COR-L47 (cell line): ENCODE measurements at regions not wholly inside any gene's neighbourhood (a gene's known extent, or its start where the extent isn't known, plus 50 kb on each side); places are given as distances from the start of the nearest gene placed in this dataset.

ENCODE experiments used
- DNase-seq: peaks from one replicate; lab custom pipeline; 2025; lab: John Stamatoyannopoulos, UW

DNA sequence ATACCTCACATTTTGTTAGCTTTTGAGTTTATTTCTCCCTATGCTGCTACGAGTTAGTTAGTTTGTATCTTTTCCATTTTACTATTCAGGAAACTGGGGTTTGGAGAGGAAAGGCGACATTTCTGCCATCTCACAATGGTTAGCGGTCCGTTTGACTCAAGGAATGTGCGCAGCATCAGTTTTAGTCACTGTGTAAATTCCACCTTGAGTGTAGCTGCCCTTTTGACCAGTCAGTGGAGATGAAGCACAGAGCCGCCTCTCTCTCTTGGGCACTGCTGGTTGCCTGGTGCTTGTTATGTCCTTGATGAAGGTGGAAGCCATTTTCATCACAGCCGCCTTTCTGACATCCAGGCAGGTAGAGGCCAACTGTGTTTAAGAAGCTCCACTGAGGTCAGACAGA is 185.5 kb downstream of the SCP2D1 start:
- no peak for DNase-seq

DNA sequence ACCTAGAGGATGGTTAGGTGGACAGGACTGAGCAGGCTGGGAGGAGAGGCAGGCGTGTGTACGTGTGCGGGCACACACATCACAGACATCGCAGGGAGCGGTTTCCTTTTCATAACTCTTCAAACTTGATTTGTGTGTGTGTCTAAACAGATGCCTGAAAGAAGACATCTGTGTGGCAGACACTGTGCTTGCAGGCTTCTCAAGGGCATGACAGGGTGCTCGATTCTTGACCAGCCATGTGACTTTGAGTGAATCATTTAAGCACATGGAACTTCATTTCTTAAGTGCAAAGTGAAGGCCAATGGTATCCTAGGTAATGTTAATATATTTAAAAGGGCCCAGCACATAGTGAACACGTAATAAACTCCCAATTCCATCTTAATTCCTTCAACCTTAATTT is 186.5 kb downstream of the SCP2D1 start:
- DNase-seq = no peak

DNA sequence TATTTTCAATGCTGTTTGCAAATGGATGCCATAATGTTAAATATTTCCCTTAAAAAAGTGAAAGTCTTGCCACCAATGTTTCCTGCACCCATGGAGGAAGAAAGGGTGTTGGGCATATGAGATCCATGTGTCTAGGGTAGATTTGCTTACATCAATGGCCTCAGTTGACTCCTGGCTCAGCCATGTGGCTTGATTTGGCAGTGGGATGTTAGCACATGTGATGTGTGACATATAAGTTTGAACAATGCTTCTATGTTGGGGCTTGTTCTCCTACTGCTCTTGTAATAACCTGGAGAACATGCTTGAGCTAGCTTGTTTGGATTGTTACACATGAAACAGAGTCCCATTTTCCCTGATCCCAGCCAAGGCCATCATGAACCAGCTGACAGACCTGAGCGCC is 187.6 kb downstream of the SCP2D1 start:
- DNase-seq = no peak

DNA sequence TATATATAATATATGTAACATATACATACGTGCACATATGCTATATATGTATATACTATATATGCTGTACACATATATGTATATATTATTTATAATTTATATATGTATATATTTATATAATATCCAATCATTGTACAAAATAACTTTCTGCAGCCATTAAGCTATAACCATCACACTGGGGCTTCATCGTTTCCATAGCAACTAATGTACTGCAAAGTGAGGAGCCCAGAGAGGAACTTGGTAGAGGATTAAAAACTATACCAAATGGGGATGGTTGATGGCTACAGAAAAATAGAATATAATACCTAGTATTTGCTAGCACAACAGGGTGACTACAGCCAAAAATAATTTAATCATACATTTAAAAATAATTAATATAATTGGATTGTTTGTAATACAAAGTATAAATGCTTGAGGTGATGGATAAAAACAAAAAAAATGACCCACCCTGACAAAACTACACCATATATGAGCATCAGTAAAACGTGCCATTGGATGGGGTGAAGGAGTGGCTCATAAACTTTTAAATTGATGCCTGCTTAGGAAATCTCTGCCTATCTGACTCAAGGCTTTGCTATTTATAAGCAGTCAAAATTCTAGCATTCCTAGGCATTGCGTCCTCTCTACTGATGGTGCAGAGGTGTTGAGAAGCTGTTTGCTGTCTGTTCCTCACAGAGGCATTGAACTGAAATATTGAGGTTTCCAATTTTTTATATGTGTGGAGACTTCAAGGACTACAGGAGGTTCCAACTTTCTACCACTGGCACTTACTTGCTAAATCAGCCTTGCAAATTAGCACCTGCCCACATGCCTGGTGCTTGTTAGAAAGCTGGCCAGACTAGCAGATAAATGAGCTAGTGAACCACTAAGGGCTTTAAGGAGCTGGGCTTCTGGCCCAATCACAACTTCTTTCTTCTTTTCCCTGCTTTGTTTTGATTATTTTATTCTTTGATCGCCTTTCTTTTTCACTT is 190.1 kb downstream of the SCP2D1 start:
- no peak for DNase-seq

DNA sequence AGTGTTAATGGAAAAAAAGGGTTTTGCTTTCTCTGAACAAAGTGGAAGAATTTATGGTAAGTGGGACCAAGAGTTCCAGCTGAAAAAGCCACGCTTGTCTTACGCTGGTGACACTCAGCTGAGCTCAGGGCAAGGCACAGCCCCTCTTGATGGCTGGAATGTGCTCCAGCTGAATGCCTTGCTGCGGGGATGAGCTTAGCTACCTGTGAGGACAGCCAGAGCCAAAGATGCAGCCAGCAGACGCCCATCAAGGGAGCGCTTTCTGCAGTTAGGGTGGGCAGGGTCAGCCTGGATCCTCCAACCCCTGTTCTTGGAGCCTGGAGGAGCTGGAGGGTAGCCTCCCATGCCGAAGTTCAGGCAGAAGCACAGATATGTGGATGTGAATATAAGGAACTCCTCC is 191.4 kb downstream of the SCP2D1 start:
- no peak for DNase-seq

DNA sequence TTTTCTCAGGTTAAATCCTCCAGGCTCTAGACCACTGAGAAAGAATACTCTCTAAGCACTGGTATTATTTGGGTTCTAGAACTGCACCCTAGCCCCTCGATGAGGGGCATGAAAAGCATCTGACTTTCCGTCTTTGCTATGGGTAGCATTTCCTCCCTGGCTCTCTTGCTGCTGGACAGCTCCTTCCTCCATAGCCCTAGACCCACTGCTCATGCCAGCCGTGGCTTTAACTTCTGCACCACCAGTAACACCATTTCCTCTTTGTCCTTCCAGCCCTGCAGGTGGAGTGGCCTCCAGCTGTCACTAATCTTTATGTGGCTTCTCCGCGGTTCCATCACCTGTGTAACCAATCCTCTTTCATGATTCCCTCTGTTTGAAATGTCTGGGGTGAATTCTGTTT is 194.9 kb downstream of the SCP2D1 start:
- no peak for DNase-seq

DNA sequence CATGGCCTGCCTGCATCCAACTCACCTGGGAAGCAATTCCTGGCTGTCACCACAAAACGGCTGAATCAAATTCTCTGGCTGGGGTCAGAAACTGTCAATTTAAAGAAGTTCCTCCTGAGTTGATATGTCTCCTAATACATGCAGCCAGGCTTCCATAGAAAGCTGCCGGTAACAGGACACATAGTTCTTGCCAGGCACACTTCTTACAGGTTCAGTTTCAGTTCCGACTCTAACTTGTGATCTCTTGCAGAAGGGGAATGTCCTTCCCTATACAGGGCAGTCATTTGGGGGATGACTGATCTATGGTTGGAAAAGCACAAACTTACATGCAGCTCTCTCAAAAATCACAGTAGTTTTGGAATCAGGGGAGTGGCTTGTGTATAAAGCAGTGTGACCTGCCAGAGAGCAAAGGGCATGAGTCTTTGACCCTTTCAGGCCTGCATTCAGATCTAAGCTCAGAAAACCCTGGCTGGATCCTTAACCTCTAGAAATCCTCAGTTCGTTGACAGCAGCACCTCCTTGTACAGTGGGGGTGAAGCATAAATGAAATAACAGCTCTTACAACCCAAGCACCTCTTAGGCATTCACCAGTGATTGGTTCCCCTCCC is 195.6 kb downstream of the SCP2D1 start:
- DNase-seq = no peak

DNA sequence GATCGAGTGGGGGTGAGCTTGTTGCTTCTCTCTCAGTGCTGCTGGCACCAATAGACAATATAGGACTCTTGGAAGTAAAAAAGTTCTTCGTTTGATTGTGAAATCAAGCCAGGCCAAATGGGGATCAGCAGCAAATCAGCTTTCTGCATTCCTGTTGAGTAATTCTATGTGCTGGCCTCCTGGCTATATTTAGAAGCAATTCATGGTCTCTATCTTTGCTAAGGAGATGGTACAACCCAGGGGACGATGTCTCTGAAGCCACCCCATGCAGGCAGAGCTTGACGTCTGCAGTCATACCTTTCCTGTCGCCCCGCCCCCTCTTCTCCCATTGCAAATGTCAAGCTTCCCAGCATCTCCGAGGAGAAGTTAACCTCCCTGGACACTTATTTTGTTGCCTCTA is 199.1 kb downstream of the SCP2D1 start:
- DNase-seq = no peak

DNA sequence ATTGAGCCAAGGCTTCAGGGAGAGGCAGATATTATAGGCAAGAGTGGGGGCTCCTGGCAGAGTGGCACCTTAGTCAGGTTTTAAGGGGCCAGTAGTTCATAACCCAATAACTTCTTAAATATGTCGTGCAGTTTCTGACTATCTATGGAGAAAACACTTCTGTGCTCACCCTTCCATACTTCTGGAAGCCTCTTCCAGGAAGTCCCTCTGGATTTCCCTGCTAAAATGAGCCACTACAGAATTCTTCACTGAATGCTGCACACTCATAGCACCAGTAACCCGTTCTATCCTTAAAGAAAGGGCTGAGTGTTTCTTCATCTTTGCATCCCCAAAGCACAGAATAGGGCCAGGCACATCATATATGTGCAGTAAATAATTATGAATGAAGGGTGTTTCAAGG is 198.5 kb upstream of the SLC24A3 start:
- no peak for DNase-seq

DNA sequence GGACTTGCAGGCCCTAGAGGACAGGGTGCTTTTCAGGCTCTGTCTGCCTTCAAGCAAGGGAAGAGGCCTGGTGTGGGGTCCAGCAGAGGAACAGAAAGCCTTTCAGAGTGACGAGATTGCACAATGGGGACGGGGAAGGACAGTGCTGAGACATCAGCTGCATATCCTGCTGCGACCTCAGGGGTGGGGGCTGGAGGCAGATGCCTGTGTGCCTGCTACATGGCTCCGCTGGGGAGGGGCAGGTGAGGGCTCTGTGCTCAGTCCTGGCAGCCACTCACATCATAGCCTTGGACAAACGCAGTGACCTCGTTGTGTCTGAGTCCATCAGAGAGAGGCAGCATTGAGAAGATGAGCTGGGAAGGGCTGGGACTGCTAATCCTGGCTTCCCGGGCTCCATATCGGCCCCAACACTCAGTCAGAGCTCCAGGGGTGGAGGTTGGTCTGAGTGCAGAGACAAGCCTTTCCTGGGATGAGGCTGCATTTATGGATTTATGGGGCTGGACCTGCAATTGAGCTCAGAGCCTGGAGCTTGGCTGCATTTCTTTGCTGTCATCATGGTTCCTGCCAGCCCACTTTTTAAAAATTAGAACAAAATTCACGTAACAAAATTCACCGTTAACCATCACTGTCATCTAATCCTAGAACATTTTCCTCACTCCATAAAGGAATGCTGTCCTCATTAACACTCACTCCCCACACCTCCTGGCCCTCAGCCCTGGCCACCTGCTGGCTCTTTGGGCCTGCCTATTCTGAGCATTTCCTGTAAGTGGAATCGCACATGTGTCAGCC is 196.9 kb upstream of the SLC24A3 start:
- no peak for DNase-seq

DNA sequence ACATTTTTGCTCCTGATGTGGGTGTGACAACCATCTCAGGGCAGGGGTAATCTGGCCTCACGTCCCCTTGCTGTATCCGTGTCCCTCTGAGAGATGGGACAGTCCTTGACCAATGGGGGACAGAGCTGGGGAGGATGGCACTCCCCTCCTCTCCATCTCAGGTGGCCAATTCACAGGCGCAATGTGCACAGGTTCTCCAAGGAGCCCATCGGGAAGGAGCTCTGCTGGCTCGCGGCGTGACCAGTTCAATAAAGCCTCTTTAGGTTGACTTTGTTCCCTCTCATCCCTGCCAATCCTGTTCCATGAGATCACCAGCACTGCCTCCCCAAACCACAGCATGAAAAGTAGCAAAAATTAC is 196.3 kb upstream of the SLC24A3 start:
- no peak for DNase-seq

DNA sequence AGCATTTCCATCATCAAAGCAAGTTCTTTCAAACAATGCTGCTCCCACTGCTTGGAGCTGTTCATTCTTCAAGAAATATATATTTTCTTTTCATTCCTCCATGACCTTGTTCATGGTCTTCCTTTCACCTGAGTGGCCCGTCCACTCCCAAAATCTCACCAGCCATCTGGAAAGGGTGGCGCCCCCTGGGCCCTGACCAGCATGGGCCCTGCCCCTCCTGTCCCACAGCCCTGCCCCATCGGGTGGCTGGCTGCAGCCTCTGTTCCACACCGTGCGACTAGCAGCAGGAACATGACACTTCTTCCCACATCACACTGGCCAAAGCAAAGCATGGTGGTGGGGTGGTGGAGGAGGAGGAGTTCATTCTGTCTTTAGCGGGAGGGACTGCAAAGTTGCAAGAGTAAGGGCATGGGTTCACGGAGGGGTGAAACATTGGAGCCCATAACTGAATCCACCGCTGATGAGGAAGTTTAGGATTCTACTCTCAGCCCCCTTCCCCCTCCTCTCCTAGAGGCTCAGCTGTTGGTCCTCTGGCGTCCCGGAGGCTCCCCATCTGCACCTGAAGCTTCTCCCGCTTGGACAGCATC is 195.2 kb upstream of the SLC24A3 start:
- DNase-seq = no peak

DNA sequence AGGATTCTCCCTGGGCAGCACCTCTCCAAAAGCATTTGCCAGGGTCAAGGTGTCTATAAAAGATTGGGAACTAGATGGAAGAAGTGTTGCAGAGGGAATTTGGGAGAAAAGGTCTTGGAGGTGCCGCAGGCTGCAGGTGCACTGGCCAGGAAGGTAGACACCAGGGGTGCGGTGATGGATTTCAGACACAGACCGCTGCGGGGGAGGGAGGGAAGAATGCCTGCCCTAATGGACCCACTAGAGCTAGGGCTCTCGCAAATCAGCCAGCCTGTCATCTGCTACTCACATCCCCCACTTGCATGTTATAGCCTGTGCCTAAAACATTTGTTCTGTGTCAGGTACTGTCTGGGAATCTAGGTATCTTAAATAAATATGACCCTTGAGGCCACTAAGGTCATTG is 193.6 kb upstream of the SLC24A3 start:
- no peak for DNase-seq

DNA sequence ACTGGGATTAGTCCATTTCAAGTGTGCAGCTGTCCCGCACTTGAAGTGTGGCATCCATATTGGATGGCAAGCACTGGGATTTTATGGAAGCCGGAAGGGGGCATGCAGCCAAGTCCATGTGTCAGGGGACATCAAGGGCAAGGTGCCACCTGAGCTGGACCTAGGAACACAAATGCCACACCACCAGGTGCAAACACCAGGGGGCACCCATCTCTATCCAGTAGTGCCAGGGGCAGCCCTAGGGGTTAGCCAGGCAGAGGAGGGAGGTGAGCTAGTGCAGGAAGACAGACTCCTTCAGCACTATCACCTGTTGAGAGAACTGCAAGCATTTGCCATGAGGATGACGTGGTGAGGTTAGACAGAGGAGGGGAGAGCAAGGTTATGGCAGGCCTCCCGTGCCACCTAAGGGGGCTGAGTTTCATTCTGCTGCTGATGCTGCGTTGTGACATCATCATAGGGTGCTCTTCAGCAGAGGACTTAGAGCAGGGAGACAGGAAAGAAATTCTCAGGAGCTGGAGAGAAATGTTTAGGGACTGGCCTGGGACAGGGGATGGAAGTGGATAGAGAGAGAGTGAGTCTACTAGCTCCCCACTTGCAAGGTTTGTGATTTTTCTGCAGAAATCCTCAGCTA is 192.6 kb upstream of the SLC24A3 start:
- no peak for DNase-seq

DNA sequence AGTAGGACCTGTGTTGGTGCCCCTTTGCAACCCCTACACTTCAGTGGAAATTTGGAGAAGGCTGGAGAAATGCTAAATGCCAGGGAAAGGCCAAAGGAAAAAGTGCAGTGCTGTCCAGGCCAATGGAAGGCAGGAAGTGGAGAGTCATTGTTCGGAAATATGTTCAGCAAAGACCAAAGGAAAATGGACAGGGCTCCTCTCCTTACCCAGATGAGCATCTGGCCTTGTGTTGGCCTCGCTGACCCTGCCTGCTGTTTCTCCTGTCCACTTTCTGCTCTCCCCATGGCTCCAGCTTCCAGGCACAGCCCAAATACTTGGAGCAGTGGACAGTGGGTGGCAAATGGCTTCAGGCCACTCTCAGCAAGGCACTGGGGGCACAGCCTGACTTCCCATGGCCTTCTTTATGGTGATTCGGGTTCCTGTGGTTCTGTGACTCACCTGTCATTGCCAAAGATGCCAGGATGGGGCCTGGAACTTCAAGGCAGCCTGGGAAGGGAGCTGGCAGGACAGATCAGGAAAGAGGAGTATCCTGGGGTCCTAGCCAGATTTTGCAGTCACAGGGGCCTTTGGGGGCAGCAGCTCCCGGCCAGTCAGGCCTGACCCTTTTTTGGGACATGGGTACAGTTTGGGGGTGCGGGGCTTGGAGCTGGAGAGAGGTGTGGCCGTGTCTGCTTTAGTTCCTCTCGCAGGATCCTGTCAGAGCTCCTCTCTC is 190.9 kb upstream of the SLC24A3 start:
- no peak for DNase-seq

DNA sequence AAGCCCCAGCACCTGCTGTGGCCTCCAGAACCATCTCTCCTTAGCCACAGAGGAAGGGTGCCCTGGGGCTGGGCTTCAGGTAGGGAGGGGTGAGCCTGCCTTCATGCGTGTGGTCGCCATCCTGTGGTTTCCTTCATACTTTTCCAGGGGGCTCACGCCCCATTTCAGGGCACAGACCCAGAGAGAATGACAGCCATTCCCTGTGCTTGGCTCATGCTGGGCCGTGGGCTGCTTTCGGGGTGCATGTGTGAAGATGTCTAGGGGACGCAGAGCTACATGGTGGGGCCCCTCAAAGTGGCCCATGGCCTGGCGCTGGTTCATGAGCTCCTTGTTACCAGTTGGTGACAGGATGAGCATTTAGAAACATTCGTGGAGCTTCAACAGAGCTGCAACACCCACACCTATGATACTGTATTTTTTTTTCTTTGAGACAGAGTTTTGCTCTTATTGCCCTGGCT is 190.3 kb upstream of the SLC24A3 start:
- DNase-seq = no peak

DNA sequence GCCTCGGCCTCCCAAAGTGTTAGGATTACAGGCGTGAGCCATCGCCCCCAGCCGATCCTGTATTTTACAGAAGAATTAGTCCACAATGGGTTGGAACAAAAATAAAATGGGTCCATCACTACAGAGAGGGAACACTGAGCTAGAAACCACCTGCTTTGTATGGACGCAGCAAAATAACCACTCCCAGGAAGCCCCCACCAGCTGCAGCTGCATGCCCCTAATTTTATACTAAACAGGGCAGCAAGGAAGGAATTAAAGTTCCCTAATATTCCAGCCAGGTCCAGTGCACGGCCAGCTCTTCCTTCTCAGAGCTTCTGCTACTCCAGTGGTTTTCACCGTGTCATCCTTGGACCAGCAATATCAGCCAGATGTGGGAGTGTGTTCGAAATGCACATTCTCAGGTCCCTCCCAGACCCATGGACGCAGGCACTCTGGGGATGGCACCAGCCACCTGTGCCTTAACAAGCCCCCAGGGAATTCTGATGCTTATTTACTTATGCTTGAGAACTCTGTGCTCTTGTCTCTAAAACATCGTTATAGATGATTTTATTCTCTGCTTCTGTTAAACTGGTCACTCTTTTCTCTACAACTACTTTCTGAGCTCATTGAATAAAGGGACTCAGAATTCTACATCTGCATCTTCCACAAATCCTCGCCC is 189.5 kb upstream of the SLC24A3 start:
- no peak for DNase-seq

DNA sequence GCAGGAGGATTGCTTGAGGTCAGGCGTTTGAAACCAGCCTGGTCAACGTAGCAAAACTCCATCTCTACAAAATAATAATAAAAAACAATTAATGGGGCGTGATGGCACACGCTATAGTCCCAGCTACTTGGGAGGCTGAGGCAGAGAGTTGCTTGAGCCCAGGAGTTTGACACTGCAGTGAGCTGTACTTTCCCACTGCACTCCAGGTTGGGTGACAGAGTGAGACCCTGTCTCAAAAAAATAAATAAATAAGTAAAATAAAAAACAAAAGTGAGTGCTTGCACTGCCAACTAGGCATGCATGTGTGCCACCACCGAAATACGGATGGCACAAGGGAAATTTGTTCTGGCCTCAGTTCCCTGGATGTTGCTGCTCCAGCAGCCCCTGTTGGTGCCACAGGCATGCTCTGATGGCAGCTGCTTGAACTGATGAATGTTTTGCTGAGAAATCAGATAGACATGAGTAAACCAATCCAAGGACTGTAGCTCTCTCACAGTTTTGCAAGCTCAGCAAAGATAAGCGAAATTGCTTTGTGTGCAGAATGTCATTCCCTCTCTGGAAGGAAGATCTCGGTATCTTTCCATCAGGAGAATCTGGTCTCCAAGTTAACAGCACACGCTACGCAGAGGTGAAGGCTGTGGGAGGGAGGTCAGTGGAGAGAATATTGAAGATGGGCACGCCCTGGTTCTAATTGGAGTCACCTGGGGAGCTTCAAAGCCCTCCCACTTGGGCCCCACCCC is 188.0 kb upstream of the SLC24A3 start:
- DNase-seq = no peak

DNA sequence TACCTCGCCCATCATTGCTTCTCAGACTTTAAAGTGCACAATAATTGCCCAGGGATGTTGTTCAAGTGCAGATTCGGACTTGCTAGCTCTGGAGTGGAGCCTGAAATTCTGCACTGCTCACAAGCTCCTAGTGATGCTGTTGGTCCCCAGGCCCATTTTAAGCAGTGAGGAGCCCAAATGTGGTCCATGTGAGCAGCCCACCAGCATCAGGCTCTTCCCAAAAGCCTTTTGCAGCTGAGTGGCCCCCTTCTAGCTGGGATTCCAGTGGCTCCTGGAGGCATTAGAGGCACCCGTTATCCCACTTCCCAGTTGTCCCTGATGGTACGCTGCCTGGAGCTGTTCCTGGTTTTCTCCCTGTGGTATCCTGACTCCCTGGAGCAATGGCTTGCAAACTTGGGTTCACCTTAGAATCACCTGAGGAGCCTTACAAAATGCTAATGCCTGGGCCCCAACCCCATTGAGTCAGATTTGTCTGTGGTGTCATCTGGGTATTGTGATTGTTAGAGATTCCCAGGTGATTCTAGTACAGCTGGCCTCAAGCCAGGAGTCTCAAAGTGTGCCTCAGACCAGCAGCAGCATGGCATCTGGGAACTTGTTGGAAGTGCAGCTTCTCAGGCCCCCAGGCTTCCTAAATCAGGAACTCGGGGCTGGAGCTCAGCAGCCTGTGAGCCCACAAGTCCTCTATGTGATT is 186.9 kb upstream of the SLC24A3 start:
- no peak for DNase-seq
